SH-SY5Y (cell line): ENCODE measurements at regions not wholly inside any gene's neighbourhood (a gene's known extent, or its start where the extent isn't known, plus 50 kb on each side); places are given as distances from the start of the nearest gene placed in this dataset.

Source experiments
- GATA2 ChIP-seq: IDR thresholded peaks from 2 replicates; pipeline ENCODE4 v1.6.1; 2011; ENCODE audit warnings: mild to moderate bottlenecking, low read depth, low read length
- GATA3 ChIP-seq: IDR thresholded peaks from 2 replicates; pipeline ENCODE4 v1.6.1; 2011; ENCODE audit warnings: low read depth, mild to moderate bottlenecking, low read length, moderate library complexity

- TF ChIP-seq GATA2 (no peak), GATA3 (no peak)
Measured at GRCh38 chr2:51231071-51231470, 199.1 kb upstream of the NRXN1 start.
